Stimulated activated CD4-positive, alpha-beta T cell treated with anti-CD3 and anti-CD28 coated beads, Interleukin-1b, Interleukin-23, amount 100 ng/mL, for 4 hours (primary cell): ENCODE measurements at regions not wholly inside any gene's neighbourhood (a gene's known extent, or its start where the extent isn't known, plus 50 kb on each side); places are given as distances from the start of the nearest gene placed in this dataset.
"Not testable (repeated sequence)": the region's sequence is repeated elsewhere in the genome, so short reads cannot be mapped to it uniquely, and the experiment has no call there.

Experiments used
- DNase-seq, 2 donors: peaks; one replicate each; pipeline ENCODE4 v3.0.0-alpha.2; 2020; ENCODE audit warnings: low read depth in 2 of 2

DNA sequence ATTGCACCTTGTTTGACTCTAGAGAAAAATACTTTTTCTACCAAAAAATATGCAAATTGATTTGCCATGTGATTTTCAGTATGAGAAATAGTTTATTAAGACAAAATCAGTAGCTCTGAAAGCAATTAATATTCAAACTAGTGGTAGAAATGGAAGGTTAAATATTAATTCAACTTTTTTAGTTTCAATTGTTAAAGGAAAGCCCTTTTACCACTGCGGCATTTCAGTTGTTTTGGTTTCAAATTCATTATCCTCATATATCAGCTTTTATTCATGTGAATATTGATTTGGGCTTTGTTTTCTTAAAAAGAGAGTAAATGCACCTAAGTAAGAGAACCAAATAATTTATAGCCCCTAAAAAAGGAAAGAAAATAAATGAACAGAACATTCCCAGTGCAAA is 660.6 kb upstream of the CHD1 start:
- no peak for DNase-seq

DNA sequence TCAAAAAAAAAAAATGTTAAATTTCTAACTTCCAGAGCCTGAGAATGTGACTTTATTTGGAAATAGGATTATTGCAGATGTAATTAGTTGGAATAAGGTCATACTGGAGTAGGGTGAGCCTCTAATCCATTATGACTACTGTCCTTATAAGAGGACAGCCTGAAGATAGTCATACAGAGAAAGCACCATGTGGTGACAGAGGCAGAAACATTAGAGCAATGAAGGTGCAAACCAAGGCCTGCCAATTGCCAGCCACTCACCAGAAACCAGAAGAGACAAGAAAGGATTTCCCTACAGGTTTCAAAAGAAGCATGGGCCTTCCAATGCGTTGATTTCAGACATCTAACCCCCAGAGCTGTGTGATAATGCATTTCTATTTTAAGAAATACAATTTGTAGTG is 659.2 kb upstream of the CHD1 start:
- no peak for DNase-seq

GRCh38 chr5:99586878-99587277 is 658.1 kb upstream of the CHD1 start:
- no peak for DNase-seq

- not testable (repeated sequence) for DNase-seq
Measured at GRCh38 chr5:99581204-99581603, 652.4 kb upstream of the CHD1 start.

DNA sequence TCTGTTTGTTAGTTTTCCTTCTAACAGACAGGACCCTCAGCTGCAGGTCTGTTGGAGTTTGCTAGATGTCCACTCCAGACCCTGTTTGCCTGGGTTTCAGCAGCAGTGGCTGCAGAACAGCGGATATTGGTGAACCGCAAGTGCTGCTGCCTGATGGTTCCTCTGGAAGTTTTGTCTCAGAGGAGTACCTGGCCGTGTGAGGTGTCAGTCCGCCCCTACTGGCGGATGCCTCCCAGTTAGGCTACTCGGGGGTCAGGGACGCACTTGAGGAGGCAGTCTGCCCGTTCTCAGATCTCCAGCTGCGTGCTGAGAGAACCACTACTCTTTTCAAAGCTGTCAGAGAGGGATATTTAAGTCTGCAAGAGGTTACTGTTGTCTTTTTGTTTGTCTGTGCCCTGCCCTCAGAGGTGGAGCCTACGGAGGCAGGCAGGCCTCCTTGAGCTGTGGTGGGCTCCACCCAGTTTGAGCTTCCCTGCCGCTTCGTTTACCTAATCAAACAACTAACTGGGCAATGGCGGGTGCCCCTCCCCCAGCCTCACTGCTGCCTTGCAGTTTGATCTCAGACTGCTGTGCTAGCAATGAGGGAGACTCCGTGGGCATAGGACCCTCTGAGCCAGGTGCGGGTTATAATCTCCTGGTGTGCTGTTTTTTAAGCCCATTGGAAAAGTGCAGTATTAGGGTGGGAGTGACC is 634.3 kb upstream of the CHD1 start:
- not testable (repeated sequence) for DNase-seq

DNA sequence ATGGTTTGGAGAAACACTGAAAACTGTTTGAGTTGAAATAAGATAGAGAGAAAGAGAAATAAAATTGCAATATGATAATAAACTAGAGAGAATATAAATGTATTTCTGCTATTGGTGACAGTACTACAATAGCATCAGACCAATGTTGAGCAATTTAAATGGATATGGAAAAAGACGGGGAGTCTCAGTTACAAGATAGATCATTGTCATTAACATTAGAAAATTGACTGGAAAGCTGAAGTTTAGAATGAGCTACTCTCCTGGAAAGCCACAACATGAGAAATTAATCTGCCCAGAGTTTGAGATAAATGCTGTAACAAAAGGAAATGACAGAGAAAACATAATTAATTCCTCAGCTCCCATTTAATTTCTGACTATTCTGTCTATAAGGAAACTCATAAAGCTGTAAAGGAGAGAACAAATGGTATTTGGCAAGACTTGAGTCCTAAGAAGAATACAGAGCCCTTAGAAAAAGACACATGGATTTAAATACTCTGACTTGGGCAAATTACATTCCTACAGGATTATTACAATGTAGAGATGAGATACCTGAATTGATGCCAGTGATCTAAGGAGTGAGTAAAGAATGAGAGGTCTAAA is 624.5 kb upstream of the CHD1 start:
- no peak for DNase-seq

DNA sequence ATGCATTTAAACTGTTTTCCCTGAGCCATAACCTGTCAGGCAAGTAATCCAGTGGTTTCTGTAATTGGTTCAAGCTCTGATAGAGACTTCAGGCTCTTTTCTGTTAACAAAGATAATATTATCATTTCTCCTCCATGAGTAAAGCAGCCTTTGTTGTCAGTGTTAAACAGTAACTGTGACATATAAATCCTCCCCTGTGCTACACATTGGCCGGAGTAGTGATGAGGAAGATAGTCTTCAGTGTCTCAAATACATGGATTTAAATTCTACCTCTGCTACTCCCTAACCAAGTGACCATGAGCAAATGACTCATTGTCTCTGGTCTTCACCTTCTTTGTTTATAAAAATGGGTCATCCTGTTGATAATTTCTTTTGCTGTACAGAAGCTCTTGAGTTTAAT is 615.5 kb upstream of the CHD1 start:
- DNase-seq: no peak

- DNase-seq: no peak
Measured at GRCh38 chr5:99543841-99544240, 615.0 kb upstream of the CHD1 start.

DNA sequence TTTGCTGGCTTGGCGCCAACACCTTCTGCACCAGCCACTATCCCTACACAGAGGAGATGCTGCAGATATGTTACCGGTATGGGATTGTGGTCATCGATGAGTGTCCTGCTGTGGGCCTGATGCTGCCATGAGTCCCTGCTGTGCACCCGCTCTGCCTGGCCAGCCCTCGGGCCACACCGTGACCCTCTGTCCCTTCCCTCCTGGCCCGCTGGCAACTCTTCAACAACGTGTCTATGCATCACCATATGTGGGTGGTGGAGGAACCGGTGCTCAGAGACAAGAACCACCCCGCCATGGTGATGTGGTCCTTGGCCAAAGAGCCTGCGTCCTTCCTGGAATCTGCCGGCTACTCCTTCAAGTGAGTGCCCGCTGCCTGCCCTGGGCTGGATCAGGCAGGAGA is 605.4 kb upstream of the CHD1 start:
- DNase-seq: not testable (repeated sequence)

- DNase-seq: not testable (repeated sequence)
Measured at GRCh38 chr5:99521666-99522065, 592.9 kb upstream of the CHD1 start.

DNA sequence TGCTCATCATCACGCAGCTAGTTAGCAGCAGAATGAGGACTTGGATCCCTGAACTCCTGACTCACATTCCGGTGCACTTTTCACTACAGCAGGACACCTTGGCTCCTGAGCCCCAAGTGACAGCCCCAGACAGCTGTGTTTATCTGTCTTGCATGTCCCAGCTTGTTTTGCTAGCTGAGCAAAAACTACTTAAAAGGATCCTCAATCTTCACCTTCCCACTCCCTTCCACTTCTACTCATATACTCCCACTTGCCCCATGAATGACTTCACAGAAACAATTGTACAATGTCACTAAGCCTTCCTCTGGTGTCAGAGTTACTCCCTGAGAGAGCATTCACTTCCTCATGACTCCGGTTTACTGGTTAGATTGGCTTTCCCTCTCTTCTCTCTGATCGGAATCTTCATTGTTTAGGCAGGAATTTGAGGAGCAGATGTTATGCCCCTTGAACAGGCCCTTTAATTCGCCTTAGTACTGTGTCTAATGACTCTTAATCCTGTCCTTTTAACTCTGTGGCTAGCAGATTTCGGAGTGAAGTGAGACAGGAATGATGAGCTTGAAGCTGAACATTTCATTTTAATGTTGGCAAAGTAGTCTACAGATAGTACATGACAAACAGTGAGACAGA is 587.2 kb upstream of the CHD1 start:
- not testable (repeated sequence) for DNase-seq

- DNase-seq: not testable (repeated sequence)
Measured at GRCh38 chr5:99510237-99510866, 581.5 kb upstream of the CHD1 start.

DNA sequence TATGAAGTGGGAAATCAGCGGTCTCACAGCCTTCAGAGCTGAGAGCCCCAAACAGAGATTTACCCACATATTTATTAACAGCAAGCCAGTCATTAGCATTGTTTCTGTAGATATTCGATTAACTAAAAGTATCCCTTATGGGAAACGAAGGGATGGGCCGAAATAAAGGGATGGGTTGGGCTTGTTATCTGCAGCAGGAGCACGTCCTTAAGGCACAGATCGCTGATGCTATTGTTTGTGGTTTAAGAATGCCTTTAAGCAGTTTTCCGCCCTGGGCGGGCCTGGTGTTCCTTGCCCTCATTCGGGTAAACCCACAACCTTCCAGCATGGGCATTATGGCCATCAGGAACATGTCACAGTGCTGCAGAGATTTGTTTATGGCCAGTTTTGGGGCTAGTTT is 580.3 kb upstream of the CHD1 start:
- not testable (repeated sequence) for DNase-seq

DNA sequence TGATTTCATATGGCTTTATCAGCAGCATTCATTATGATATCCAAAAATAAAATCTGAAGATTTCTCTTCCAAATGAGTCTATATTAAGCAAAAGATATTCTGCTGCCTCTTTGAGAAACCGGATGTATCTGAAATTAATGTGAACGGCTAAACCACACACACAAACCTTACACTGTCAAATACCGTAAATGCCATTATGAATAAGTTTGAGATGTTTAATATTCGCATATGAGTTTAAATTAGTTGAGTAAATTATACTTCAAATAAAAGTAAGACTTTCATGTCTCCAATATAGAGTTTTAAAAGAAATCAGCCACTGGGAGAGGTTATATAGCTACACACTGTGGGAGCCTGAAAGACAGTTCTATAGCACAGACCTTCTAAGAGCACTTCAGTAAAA is 566.6 kb upstream of the CHD1 start:
- DNase-seq: not testable (repeated sequence)

GRCh38 chr5:99478450-99478849 is 549.6 kb upstream of the CHD1 start:
- not testable (repeated sequence) for DNase-seq

GRCh38 chr5:99473328-99473727 is 544.5 kb upstream of the CHD1 start:
- DNase-seq: not testable (repeated sequence)

DNA sequence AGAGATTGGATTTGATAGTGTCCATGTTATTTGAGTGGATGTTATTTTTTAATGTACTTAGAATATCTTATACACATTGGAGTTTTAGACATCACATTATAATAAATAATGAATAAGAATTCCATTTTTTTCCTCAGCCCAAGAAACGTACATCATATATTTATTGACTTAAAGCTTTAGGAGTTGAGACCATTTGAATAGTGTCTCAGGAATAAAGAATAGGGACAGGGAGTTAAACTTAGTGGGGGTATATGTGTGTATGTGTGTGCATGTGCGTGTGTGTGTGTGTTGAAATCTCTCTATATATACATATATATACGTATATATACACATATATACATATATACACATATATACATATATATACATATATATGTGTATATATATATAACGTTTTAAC is 542.9 kb upstream of the CHD1 start:
- not testable (repeated sequence) for DNase-seq

DNA sequence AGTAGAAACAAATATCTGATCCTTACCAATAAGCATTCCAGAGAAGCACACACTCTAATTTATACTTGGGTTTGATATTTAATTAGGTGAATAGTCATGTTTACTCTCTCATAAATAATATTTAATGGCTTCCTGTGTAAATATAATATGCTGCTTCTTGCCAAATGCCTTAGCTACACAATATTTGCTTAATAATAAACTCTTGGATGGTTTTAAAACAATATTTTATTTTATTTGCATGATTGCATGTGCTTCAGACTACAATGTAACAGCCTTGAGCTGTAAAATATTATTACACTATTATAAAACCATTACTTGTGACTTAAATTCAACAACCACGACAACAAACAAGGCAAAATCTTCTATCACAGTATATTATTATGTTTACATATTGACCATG is 542.4 kb upstream of the CHD1 start:
- not testable (repeated sequence) for DNase-seq

DNA sequence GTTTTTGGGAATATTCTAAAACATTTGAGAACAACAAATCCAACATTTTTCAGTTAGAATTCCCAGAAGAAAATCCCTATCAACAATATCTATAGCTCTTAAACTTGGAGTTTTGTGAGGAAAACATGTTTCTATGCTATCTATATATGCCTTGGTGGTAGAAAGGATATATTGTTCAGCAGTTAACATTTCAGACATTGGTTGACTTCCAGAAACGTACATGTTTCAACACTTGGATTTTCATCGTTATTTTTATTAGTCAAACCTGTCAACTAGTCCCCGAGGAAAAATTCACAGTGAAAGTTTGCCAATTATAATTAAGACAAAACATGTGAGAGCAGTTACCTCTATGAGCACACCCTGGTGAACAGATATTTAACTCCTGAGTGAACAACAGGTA is 541.8 kb upstream of the CHD1 start:
- DNase-seq: not testable (repeated sequence)

DNA sequence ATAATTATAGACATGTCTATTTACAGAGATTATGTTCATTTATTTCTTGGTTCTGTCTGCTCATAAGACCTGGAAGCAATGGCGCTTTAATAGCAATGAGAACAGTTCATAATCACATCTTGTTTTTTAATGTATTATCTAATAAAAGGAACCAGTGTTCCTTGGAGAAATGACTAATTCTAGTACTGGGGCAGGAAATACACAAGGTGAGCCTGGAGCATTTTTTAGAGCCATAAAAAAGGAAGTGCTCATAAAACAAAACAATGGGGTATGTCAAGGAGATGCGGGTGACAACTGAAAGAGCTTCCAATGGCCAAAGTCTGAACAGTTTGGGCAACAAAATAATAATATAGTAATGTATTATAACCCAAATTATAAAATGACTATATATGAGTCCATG is 531.9 kb upstream of the CHD1 start:
- no peak for DNase-seq

DNA sequence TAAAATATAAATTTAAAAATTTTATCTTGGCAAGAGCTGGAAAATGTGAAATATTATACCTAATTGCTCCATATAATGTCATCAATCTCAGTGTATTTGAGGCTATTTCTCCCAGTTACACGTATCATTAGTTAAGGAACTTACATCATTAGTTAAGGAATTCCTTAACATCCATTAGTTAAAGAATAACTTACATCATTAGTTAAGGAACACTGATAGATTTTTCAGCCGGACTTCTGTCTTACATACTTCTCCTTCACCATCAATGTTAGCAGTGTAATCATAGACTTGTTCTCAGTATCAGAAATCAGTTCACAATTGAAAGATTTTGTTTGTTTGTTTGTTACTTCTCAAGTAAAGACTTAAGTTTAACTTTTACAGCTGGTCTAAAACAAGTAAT is 524.4 kb upstream of the CHD1 start:
- DNase-seq: no peak

- no peak for DNase-seq
Measured at GRCh38 chr5:99449786-99450185, 521.0 kb upstream of the CHD1 start.

DNA sequence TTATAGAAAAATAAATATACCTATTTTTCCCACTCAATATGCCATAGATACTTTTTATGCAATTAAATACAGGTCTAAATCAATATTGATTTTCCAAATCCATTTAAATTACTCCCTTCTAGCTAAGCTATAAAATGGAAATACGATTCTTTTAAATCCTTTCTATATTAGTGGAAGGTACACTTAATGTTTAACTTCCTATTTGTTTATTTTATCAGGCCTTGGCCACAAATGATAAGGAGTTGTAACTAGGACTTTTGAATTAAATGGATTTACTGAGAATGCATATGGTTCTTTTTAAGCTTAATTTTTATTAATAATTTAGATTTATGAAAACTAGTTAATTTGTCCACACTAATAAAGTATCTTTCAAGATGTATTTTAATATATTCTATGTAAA is 517.0 kb upstream of the CHD1 start:
- no peak for DNase-seq
